ENCODE measurements at regions not wholly inside any gene's neighbourhood (a gene's known extent, or its start where the extent isn't known, plus 50 kb on each side); places are given as distances from the start of the nearest gene placed in this dataset.

- no peak for TF ChIP-seq ZNF2 (tag by site-specific recombination; IDR thresholded peaks at IDR 0.05)
- no peak for TF ChIP-seq REST (tag by site-specific recombination; IDR thresholded peaks at IDR 0.05)
- no peak for TF ChIP-seq ATF2 (tag by site-specific recombination; IDR thresholded peaks at IDR 0.05; ENCODE audit: low read depth)
- TF ChIP-seq ZNF26 (tag by site-specific recombination; IDR thresholded peaks at IDR 0.05) = no peak
- no peak for TF ChIP-seq HOXC10 (CRISPR knock-in tag; IDR thresholded peaks at IDR 0.05)
- TF ChIP-seq KLF9 (tag by site-specific recombination; IDR thresholded peaks at IDR 0.05; ENCODE audit: low read depth) = no peak
- no peak for TF ChIP-seq CTCF (tag by site-specific recombination; IDR thresholded peaks at IDR 0.05)
- TF ChIP-seq ZBTB6 (tag by site-specific recombination; IDR thresholded peaks at IDR 0.05) = no peak
Observed at GRCh38 chr1:94325377-94326302, 88.3 kb upstream of the ARHGAP29 start.

All from HEK293 (cell line).